ENCODE measurements at regions not wholly inside any gene's neighbourhood (a gene's known extent, or its start where the extent isn't known, plus 50 kb on each side); places are given as distances from the start of the nearest gene placed in this dataset.
"Not testable (repeated sequence)": the region's sequence is repeated elsewhere in the genome, so short reads cannot be mapped to it uniquely, and the experiment has no call there.

DNA sequence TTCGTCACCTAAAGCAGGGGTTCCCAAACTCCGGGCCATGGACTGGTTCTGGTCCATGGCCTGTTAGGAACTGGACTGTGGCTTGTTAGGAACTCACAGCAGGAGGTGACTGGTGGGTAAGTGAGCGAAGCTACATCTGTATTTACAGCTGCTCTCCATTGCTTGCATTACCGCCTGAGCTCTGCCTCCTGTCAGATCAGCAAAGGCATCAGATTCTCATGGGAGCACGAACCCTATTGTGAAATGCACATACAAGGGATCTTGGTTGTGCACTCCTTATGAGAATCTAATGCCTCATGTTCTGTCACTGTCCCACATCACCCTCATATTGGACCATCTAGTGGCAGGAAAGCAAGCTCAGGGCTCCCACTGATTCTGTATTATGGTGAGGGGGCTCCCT, 217.0 kb downstream of the ZFP36L2 start:
- no peak for DNase-seq

- no peak for DNase-seq
Measured at GRCh38 chr2:43008388-43008787, 216.0 kb upstream of the HAAO start.

DNA sequence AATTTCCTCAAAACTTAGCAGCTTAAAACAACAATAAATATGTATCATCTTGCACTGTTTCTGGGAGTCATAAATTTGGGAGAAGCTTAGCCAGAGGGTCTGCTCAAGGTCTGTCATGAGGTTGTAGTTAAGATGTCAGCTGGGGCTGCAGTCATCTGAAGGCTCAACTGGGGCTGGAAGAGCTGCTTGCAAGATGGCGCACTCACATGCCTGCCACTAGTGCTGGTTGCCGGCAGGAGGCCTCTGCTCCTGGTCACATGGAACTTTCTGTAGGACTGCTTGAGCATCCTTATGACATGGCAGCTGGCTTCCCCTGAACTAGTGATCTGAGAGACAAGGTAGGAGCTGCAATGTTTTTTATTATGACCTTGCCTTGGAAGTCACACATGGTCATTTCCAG, 215.5 kb upstream of the HAAO start:
- no peak for DNase-seq

DNA sequence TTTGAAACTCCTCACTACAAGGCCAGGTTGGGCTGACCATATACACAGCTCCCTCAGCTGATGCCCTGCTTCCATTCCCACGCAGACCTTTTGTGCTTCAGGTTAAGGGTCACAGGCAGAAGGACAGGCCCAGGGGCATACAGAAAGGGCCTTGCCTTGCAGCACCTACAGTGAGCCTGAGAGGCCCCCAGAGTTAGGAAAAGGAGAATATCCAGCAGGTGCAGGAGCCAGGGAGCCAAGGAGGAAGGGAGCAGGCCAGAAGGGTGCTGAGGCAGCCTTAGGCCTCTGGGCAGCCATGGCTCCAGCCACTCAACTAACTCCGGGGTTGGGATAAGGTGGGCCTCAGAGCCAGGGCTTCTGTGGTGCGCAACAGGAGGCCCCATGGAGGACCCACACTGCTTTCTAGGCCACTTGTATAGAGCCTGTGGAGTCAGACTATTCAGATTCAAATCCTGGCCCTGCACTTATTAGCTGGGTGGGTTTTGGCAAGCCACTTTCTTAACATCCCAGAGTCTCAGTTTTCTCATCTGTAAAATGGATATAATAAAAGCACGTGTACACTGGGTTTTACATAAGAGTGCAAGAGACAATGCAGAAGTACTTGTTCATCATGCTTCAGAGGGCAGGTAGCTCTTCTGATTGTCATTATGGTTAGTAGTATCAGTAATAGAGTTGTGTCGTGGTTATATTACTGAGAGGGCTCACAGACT, 214.6 kb upstream of the HAAO start:
- no peak for DNase-seq

DNA sequence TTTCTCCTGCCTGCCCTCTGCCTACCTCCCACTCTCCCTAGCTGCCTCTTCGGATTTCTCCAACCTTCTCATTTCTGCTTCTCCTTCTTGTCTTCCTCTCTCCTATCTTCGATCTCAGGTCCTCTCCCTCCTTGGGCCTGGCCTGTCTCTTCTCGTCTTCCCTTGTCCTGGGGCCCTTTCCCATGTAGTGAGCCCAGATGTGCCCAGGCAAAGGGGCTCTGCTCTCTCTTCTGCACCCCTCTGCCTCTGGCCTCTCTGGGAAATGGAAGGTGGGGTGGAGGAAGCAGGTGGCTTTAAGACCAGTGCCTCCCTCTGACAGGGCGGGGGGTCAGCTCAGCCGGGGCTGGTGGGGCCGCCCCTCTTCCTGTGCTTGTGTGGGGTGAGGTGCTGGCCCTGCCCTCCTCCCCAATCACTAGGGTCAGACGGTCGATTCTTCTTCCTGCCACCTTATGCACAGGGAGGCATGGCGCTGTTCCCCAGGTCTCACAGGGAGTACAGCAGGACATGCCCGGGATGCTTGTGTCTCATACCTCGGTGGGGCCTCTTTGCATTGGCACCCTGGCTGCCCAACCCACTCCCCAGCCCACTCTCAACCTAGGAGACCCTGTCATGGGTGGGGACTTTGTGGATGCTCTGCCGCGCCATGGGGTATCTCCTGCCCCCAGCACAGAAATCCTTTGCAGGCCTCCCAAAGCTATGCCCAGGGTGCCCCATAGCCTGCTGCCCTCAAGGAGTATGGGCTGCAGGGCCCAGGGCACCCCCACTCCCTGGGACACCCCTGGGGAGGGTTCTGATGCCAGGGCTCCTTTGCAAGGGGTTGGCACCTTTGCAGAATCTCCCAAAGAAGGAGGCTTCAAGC, 213.8 kb upstream of the HAAO start:
- no peak for DNase-seq

DNA sequence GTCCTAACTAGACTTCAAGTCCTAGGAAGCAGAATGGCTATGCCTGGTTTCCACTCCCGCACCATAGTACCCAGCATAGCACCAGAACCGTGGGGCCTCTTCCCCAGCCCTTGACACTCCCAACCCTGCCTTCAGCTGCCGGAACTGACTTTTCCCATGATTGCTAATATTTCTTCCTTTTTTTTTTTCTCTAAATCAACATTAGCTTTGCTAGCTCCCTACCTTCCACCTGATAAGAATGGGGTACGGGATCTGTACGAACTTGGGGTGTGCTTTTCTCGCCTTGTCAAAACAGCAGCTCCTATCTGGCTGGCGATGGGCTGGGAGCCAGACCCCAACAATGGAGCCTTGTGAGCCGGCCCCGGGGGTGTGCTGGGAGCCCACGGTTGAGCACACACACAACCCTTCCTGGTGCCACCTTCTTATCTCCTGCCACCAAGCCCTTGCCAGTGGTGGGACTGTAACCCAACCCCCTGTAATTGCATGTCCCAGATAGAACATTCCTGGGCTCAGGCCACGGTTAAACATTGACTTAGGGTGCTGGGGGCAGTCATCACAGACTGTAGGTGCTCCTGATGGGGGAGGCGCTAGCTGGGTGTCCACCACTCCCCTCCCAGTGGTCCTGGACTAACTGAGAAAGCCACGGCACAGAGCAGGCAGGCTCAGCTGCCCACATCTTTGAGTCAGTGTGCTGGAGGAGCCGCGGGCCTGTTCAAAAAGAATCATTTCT, 213.0 kb upstream of the HAAO start:
- DNase-seq: no peak

DNA sequence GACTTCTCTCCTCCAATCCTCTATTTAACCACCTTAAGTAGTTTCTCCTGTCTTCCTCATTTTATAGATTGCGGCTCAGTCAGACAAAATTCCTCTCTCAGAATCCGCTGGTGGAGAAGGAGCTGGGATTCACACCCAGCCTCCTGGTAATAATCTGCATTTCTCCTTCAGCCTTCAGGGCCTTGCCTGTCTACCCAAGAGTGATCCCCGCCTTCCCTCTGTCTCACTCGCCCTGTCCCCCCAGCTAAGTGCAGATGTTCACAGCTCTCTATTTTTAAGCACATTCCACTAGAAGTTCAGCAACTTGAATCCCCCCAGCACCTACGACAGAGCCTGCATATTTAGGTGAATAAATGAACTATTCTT, 212.5 kb upstream of the HAAO start:
- DNase-seq: no peak

DNA sequence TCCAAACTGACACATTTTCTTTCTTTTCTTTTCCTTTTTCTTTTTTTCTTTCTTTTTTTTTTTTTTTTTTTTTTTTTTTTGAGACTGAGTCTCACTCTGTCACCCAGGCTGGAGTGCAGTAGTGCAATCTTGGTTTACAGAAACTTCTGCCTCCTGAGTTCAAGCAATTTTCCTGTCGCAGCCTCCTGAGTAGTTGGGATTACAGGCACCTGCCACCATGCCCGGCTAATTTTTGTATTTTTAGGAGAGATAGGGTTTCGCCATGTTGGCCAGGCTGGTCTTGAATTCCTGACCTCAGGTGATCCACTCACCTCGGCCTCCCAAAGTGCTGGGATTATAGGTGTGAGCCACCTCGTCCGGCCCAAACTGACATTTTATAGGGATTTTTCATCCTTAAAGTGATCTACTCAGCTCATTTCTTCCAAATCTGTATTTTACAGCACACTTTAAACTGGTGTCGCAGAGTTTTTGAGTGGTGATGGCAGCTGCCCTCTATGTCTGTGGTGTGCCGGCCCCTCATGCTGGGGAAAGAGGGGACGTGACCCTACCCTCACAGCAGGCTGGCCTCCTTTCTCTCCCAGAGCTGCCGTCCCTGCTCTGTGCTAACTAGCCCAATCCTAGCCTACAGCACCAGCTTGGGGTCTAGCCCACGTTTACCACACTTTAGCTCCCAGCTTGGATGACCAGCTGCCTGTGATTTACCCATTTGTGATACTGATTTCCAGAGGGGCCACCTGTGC, 211.9 kb upstream of the HAAO start:
- not testable (repeated sequence) for DNase-seq

- DNase-seq: no peak
Measured at GRCh38 chr2:43003702-43004101, 211.3 kb upstream of the HAAO start.

DNA sequence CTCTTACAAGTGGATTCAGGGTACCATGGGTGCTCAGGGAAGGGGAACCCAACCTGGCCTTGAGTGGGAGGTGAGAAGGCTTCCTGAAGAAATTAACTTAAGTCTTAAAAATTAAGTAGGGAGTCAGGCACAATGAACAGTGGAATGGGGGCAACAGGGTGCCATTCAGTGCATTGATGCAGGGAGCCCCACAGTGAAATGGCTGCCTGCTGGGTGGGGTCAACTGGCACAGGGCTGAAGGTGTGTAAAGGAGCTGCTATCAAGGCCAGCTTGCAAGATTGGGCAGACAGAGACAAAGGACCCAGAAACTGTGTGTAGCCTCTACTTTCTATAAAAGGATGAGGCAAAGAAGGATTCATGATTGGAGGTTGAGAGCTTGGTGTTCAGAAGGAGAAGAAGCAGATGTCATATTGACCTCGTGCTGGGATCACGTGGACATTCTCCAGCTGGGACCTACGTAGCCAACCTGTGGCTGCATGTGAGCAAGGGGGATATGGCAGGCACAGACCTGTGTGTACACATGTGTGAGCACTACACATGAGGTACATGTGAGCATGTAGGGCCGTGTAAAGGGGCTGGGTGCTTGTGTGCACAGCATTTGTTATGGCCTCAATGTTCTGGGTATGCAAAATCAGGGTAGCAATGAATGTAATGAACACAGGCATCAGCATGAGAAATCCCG, 209.5 kb upstream of the HAAO start:
- no peak for DNase-seq

GRCh38 chr2:43001055-43001378, 208.6 kb upstream of the HAAO start:
- no peak for DNase-seq

GRCh38 chr2:43000242-43001054, 208.1 kb upstream of the HAAO start:
- DNase-seq: no peak

DNA sequence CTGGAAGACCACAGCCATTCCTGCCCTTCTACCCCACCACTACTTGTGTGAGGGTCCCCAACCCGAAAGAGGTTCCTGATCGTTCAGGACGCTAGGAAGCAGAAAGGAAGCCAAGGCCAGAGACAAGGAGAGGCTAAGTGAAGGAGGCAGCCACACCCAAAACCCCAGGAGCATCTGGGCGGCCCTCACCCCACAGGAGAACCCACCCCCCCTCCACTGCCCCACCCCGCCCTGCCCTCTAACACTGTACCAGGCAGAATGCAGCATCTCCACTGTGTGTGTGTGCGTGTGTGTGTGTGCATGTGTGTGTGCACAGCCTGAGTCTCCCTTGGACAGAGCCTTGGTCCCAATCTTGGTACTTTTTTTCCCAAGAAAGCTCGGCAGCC, 207.5 kb upstream of the HAAO start:
- DNase-seq: no peak

DNA sequence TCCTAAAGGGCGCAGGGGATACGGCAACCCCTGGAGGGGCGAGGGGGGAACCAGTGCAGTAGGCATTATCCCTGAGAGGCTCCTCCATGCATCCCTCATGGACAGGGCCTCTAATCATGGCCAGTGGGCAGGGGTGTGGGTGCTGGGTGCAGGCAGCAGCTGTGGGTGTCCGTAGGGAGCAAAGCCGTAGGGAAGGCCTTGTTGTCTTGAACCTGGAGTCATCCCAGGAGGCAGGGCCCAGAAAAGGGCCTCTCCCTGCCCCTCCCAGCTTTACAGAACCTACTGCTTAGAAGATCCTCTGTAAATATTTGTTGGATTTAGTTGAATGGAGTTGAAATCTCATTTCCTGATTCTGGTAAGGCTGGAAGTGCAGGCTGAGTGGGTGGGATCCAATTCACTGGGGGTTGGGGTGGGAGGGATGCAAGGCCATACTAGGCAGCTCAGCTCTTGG, 207.0 kb upstream of the HAAO start:
- no peak for DNase-seq

DNA sequence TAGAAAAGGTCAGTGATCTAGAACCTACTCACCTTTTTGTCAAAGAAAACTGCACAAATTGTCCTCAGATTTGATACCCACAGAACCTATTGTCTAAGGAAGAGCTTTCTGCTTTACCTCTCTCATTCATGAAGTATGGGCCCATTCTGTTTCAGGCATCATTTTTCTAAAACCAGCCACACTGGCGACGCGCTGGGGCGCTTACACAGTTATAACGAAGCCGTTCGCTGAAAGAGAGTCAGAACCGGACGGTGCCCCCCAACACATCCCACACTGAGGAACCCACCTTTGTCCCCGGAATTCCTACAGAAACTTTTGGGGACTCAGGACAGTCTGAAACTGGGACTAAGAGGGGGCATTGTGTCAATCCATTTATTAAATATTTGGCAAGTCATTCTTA, 206.3 kb upstream of the HAAO start:
- no peak for DNase-seq

DNA sequence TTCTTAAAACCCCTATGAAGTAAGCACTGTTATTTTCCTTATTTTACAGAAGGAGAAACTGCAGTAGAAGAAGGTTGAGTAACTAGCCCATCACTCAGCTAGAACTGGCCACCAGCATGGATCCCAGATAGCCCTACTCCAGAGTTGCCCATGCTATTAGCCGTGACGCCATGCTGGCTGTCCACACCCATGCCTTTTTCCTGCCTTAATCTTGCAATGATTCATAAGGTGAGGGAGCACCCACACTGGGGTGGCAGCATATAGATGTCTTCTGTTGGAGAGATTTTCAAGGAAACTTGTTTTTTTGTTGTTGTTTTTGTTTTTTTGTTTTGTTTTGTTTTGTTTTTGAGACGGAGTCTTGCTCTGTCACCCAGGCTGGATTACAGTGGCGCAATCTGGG, 204.1 kb upstream of the HAAO start:
- DNase-seq: no peak

GRCh38 chr2:42995752-42996422, 203.5 kb upstream of the HAAO start:
- no peak for DNase-seq

DNA sequence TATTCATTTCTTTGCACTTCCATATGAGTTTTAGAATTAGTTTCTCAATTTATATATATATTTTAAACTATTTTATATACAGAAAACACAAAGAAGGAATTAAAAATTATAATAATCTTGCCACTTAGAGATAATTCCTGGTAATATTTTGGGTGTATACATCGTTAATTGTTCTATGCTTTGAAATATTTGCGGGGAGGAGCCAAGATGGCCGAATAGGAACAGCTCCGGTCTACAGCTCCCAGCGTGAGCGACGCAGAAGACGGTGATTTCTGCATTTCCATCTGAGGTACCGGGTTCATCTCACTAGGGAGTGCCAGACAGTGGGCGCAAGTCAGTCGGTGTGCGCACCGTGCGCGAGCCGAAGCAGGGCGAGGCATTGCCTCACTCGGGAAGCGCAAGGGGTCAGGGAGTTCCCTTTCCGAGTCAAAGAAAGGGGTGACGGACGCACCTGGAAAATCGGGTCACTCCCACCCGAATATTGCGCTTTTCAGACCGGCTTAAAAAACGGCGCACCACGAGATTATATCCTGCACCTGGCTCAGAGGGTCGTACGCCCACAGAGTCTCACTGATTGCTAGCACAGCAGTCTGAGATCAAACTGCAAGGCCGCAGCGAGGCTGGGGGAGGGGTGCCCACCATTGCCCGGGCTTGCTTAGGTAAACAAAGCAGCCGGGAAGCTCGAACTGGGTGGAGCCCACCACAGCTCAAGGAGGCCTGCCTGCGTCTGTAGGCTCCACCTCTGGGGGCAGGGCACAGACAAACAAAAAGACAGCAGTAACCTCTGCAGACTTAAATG, 197.1 kb upstream of the HAAO start:
- not testable (repeated sequence) for DNase-seq

- not testable (repeated sequence) for DNase-seq
Measured at GRCh38 chr2:42988055-42988454, 195.7 kb upstream of the HAAO start.

All from stimulated activated CD4-positive, alpha-beta T cell treated with anti-CD3 and anti-CD28 coated beads, Interleukin-15, amount 100 ng/mL, for 24 hours (primary cell).